GM12873 (cell line): ENCODE measurements at regions not wholly inside any gene's neighbourhood (a gene's known extent, or its start where the extent isn't known, plus 50 kb on each side); places are given as distances from the start of the nearest gene placed in this dataset.

ENCODE experiments used
- TF ChIP-seq, protein P1 (sequence below): IDR thresholded peaks from 2 replicates; pipeline ENCODE4 v1.5.1; 2012; ENCODE audit warnings: low read depth, mild to moderate bottlenecking, moderate library complexity, low read length, control low read depth; ENCODE audit not compliant: insufficient read depth; ENCODE audit errors: missing control alignments

DNA sequence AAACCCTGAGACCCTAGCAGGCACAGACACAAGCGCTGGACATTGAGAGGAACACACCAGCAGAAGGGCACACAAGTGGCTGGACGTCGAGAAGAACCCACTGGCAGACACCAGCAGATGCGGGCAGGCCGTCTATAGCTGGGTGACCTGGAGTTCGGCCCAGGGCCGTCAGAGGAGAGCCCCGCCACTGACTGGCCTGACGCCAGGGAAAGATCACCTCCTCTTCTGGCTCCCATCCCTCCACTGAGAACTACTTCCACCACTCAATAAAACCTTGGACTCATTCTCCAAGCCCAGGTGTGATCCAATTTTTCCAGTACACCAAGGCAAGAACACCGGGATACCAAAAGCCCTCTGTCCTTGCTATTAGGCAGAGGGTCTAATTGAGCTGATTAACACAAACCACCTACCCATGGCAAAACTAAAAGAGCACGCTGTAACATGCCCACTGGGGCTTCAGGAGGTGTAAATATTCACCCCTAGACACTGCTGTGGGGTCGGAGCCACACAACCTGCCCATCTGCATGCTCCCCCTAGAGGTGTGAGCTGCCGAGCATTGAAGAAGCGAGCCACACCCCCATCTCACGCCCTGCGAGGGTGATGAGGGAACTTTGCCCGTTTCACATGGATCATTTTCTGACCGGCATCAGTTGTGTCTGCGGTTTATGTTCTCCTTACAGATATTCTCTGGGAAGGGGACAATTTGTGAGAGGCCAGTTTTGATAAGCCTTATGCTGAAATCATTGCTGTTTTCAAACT, 104.8 kb downstream of the HLX start:
- TF ChIP-seq, protein P1, sequence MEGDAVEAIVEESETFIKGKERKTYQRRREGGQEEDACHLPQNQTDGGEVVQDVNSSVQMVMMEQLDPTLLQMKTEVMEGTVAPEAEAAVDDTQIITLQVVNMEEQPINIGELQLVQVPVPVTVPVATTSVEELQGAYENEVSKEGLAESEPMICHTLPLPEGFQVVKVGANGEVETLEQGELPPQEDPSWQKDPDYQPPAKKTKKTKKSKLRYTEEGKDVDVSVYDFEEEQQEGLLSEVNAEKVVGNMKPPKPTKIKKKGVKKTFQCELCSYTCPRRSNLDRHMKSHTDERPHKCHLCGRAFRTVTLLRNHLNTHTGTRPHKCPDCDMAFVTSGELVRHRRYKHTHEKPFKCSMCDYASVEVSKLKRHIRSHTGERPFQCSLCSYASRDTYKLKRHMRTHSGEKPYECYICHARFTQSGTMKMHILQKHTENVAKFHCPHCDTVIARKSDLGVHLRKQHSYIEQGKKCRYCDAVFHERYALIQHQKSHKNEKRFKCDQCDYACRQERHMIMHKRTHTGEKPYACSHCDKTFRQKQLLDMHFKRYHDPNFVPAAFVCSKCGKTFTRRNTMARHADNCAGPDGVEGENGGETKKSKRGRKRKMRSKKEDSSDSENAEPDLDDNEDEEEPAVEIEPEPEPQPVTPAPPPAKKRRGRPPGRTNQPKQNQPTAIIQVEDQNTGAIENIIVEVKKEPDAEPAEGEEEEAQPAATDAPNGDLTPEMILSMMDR: no peak

- TF ChIP-seq, protein P1: no peak
Measured at GRCh38 chr1:220990427-220991339, 111.4 kb downstream of the HLX start.

- TF ChIP-seq, protein P1: no peak
Measured at GRCh38 chr1:220991506-220991905, 112.3 kb downstream of the HLX start.

GRCh38 chr1:220991959-220992704, 112.9 kb downstream of the HLX start:
- TF ChIP-seq, protein P1: no peak

DNA sequence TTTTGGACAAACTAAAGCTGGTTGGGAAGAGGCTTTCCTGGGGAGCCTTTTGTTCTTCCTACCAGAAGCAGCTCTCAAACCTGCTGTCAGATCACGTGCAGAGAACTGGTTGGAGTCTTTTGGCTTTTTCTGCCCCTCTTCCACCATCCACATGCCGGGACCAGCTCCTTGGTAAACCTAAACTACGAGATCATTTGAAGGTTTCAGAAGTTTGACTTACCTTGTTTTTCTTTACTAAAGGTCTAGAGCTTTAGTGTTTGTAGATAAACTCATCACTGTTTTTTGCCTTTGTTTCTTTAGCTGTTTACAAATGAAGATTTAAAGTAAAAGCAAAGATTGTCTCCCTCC, 113.4 kb downstream of the HLX start:
- TF ChIP-seq, protein P1: no peak

DNA sequence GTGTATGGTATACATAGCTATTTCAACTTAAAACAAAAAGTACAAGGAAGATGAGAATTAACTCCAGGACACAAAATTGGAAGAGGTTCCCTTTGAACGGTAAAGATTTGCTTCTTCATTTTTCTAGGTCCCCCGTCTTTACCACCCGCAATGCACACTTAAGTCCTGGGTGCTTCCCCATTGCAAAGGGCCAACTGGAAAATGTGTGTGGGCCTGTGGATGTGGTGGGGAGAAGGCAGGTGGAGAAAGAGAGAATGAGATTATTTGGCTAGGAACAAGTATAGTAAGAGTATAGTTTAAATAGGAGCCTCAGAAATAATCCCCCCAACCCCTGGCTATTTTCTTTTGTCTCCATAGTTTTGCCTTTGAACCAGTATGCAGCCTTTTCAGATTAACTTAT, 115.4 kb downstream of the HLX start:
- TF ChIP-seq, protein P1: no peak

DNA sequence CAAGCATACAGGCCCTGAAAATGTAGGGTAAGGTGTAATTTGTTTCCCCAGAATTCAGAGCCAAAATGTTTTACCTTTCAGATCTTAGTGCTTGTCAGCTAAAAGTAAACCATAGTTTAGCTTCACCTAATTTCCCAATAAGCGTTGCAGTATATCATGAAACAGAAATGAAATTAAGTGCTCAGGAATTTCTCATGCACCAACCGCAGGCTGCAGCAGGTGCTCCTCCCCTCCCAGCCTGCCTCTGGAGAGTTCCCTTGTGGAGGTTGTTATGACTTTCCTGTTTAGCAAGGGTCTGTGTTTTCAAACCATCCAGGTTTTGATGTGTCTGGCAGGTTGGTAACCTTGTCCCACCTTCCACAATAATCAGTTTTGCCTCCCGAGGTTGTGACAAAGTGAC, 118.5 kb downstream of the HLX start:
- TF ChIP-seq, protein P1: no peak
